ENCODE measurements at regions not wholly inside any gene's neighbourhood (a gene's known extent, or its start where the extent isn't known, plus 50 kb on each side); places are given as distances from the start of the nearest gene placed in this dataset.

GRCh38 chr6:95078457-95078856 lies 498.9 kb upstream of the MANEA start:
- TF ChIP-seq GTF2F1 (IDR thresholded peaks at IDR 0.05; ENCODE audit: low read depth, low read length) (no peak), TAF9B (IDR thresholded peaks at IDR 0.05; ENCODE audit: partially characterized antibody) (no peak), NKRF (IDR thresholded peaks at IDR 0.05; ENCODE audit: borderline replicate concordance) (no peak), ZNF431 (CRISPR knock-in tag; IDR thresholded peaks at IDR 0.05) (no peak), BMI1 (IDR thresholded peaks at IDR 0.05; ENCODE audit: low read length) (no peak), RFX1 (IDR thresholded peaks at IDR 0.05) (no peak), SMAD3 (CRISPR knock-in tag; conservative IDR thresholded peaks at IDR 0.05) (no peak), PML (IDR thresholded peaks at IDR 0.05; ENCODE audit: low read length) (no peak), ZNF274 (IDR thresholded peaks at IDR 0.05; ENCODE audit: borderline replicate concordance, low read depth, low read length) (no peak), ZNF41 (CRISPR knock-in tag; conservative IDR thresholded peaks at IDR 0.05) (no peak), CAMTA2 (CRISPR knock-in tag; conservative IDR thresholded peaks at IDR 0.05) (no peak), RBM34 (IDR thresholded peaks at IDR 0.05; ENCODE audit: borderline replicate concordance, insufficient read depth, low read length) (no peak), GTF2E2 (tag; IDR thresholded peaks at IDR 0.05) (no peak), ZBTB33 (CRISPR knock-in tag; IDR thresholded peaks at IDR 0.05) (no peak)
- no peaks in the 10 kb centered on the region for H3K27me3 ChIP-seq (ENCODE audit: control insufficient read depth in 2 of 2, insufficient read depth in 2 of 2, low read length in 2 of 2)
- POLR2A ChIA-PET: no interaction called here
- no peaks in the 10 kb centered on the region for H3K79me2 ChIP-seq (ENCODE audit: control insufficient read depth, insufficient read depth, low read length)
- no peak overlapping the region for H3K9ac ChIP-seq (ENCODE audit: insufficient read depth in 1 of 2, low read depth in 2 of 2, low read length in 2 of 2)
- no peaks in the 10 kb centered on the region for H3K9me1 ChIP-seq (ENCODE audit: control insufficient read depth, insufficient read depth, low read length)
- ATAC-seq (no peak), DNase-seq (ENCODE audit: extremely low read depth in 1 of 4, low spot score in 3 of 4) (no peak), FAIRE-seq (no peak)
- H3K4me1 ChIP-seq (replicated peaks in 1 of 2; ENCODE audit: control insufficient read depth in 2 of 2, insufficient read depth in 2 of 2, low read length in 2 of 2): no peaks in the 10 kb centered on the region
- in situ Hi-C loops (cut with MboI) (no loop called here), intact Hi-C loops (cut with micrococcal nuclease) (no loop called here)
- BruUV-seq (replicated peaks): no TSS peak
- H2AFZ ChIP-seq (ENCODE audit: low read depth, low read length): no peak overlapping the region
- no peaks in the 10 kb centered on the region; the same call in 1 of the 2 replicates for H3K9me3 ChIP-seq (replicated peaks; ENCODE audit: control insufficient read depth, insufficient read depth, low read depth, low read length)
- no peaks in the 10 kb centered on the region for H4K20me1 ChIP-seq (replicated peaks; ENCODE audit: control insufficient read depth, insufficient read depth, low read length)
- H3K4me3 ChIP-seq: no peak overlapping the region
- CTCF ChIA-PET (ENCODE audit: low intra/inter-chr PET ratio): no interaction called here
- no peak overlapping the region for H3K4me2 ChIP-seq (ENCODE audit: insufficient read depth, low read length)
- WGBS (ENCODE audit: insufficient coverage, low coverage, missing lambda C conversion rate): 0% methylated on average over 1 of the region's 1 CpG
- H3K36me3 ChIP-seq (ENCODE audit: control insufficient read depth, insufficient read depth, low read length): no peaks in the 10 kb centered on the region
- no peak overlapping the region for H3K27ac ChIP-seq (ENCODE audit: extremely low read depth, low read depth, low read length)
